ENCODE measurements at regions not wholly inside any gene's neighbourhood (a gene's known extent, or its start where the extent isn't known, plus 50 kb on each side); places are given as distances from the start of the nearest gene placed in this dataset.

DNA sequence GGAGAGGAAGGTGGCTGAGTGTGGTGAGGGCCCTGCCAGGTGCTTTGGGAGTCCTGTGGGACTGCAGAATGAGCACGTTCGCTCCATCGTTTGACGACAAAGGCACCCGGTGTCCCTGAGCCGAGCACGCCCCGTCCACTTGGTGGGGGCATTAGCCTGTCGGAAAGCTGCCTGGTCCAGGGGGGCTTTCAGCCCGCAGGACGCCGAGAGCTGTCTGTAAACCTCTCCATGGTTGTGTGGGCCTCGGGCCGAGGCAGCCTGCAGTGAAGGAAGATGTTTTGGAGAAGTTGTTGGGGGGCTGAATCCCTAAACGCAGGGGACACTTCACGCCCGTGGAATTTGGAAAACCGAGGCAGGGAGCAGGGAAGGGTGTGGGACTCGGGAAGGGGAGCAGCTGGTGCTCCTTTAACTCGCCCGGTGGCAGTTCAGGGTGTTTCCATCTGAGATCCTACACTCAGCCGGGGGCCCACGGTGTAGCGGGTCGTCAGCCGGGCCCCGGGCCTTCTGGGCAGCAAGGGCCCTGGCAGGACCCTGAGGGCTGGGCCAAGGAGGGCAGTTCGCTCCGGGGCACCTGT is 53.8 kb downstream of the MRPL36 start:
- TF ChIP-seq YY1 (IDR thresholded peaks at IDR 0.05; ENCODE audit: insufficient read depth, insufficient read length) = no peak
- no peak for TF ChIP-seq SUZ12 (IDR thresholded peaks at IDR 0.05; ENCODE audit: extremely low read depth, insufficient read depth, insufficient read length)
- TF ChIP-seq ZNF274 (IDR thresholded peaks at IDR 0.05; ENCODE audit: low read depth, low read length) = no peak
